ENCODE measurements at regions not wholly inside any gene's neighbourhood (a gene's known extent, or its start where the extent isn't known, plus 50 kb on each side); places are given as distances from the start of the nearest gene placed in this dataset.
"Not testable (repeated sequence)": the region's sequence is repeated elsewhere in the genome, so short reads cannot be mapped to it uniquely, and the experiment has no call there.

DNA sequence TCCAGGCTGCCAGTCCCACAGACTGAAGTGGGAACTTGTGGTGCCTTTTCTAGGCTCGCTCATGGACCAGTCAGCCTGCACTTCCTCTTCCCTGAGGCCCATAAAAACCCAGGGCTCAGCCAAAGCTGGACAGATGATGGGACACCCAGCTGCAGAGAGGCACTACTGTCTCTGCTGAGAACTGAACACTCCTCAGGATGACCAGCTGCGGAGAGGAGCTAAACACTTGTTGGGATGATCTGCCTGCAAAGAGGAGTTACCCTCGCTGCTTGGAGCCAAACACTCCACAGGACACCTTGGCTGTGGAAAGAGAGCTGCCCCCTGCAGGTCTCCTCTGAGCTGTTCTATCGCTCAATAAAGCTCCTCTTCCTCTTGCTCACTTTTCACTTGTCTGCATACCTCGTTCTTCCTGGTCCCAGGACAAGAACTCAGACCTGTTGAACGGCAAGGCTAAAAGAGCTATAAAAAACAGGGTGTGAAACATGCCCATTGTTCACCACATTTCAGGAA, 465.5 kb downstream of the GUCY1A2 start:
- no peak for DNase-seq

DNA sequence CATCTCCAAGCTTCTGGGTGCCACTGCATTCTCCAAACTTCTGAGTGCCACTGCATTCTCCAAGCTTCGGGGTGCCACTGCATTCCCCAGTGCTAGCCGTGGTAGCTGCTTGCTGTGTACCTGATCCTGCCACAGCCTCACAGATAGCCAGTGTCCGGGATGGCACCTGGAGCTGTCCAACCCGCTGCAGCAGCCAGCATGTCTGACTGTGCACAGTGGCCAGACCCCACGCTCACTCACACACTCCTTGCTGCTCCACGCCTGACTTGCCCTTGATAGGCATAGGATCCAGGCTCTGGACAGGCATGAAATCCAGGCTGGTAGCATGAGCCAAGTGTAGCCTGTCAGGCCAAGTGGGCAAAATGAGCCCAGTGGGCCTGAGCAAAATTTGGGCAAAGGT, 465.0 kb downstream of the GUCY1A2 start:
- no peak for DNase-seq

DNA sequence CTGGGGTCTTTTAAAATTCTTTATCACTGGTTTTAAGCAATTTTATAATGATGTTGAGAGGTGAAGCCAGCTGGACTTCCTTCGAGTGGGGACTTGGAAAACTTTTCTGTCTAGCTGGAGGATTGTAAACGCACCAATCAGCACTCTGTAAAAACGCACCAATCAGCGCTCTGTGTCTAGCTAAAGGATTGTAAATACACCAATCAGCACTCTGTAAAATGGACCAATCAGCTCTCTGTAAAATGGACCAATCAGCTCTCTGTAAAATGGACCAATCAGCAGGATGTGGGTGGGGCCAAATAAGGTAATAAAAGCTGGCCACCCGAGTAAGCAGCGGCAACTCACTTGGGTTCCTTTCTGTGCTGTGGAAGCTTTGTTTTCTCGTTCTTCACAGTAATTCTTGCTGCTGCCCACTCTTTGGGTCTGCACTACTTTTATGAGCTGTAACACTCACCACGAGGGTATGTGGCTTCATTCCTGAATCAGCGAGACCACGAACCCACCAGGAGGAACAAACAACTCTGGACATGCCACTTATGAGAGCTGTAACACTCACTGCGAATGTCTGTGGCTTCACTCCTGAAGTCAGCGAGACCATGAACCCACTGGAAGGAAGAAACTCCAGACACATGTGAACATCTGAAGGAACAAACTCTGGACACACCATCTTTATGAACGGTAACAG, 462.6 kb downstream of the GUCY1A2 start:
- not testable (repeated sequence) for DNase-seq

DNA sequence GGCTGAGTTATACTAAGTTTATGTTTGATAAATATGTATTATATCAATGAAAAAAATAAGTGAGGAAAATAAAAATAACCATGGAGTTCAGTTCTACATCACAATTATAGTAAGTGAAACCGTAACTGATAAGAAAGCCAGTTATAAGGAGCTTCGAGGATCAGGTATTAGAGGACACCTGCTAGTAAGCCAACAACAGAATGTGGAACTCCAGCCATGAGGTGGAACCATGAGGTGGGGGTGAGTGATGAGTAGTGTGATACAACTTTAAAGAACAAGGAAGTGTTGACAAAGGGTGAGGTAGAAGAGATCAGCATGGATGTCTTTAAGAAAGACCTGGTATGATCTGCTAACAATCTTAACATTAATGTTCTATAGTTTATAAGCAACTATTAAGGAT, 452.9 kb downstream of the GUCY1A2 start:
- no peak for DNase-seq

DNA sequence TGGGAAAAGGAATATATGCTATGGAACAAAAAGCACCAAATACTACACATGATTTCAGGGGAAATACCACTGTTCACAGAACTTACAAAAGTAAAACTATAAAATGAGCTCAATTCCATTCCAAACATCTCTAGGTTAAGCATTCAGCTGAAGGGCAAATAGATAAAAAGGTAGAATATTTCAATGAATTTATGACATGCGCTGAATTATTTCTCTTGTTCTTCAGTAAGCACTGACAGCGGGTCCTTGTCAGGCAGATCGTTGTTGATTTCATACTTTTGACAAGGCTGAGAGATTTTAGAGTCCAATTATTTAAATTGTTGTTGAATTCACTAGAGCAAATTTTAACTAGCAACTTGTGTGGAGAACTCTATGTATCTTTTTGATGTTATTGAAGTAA, 449.6 kb downstream of the GUCY1A2 start:
- DNase-seq, result no peak

DNA sequence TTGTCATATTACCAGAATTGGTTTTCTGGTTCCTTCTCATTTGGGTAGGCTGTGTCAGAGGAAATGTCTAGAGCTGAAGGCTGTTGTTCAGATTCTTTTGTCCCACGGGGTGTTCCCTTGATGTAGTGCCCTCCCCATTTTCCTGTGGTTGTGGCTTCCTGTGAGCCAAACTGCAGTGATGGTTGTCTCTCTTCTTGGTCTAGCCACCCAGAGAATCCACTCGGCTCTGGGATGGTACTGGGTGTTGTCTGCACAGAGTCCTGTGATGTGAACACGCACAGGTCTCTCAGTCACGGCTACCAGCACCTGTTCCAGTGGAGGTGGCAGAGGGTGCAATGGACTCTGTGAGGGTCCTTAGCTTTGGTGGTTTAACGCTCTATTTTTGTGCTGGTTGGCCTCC, 440.9 kb downstream of the GUCY1A2 start:
- not testable (repeated sequence) for DNase-seq

DNA sequence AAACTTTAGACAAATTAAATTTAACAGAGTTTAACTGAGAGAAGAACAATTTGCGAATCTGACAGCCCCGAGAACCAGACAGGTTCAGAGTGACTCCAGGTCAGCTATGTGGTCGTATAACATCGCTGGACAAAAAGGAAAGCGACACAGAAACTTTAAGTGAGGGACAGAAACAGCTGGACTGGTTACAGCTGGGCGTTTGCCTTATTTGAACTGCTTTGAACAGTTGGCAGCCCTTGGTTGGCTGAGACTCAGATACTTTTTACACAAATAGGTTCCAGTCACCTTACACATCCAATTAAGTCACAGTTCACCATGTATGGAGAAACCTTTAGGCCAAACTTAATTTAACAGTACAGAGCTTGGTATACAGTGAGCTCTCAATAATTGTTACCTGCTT, 436.9 kb downstream of the GUCY1A2 start:
- DNase-seq, result no peak

DNA sequence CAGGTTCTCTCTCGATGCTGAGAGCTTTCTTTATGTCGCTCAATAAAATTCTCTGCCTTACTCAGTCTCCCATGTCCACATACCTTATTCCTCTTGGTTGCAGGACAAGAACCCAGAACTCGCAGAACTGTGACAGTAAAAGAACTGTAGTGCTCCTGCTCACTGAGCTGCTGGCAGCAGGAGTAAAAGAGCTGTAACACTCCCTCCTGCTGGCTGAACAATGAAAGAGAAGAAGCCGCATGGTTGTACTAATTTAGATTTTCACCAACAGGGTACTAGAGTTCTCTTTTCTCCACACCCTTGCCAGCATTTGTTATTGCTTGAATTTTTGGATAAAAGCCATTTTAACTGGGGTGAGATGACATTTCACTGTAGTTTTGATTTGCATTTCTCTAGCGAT, 433.2 kb downstream of the GUCY1A2 start:
- no peak for DNase-seq

DNA sequence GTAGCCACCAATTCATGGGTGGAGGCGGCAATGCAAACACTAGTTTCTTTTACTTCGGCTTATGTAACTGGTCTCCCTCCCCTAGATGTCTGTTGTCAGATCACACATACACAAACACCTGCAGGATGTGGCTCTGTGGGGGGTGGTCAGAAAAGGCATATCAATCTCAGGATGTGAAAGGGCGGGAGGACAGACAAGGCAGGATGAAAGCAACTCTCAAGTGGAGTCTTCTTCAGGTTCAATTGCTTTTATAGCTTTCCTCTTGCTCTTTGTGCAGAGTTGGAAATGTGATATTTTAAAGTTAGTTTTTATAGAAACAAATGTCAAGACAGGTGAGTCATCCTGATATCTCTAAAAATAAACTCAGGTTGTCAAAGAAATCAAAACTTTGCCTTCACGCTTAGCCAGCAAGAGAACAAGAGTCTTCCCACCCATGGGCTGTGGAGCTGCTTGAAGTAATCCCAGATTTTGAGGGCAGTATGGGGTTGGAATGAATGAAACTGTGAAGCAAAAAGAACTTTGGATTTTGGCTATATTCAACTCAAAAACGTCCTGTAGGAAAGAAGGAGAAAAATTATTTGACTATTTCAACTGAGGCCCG, 423.4 kb downstream of the GUCY1A2 start:
- DNase-seq, result peak in 9 of 56 donors; percentile 5 to 34 (median 13)

DNA sequence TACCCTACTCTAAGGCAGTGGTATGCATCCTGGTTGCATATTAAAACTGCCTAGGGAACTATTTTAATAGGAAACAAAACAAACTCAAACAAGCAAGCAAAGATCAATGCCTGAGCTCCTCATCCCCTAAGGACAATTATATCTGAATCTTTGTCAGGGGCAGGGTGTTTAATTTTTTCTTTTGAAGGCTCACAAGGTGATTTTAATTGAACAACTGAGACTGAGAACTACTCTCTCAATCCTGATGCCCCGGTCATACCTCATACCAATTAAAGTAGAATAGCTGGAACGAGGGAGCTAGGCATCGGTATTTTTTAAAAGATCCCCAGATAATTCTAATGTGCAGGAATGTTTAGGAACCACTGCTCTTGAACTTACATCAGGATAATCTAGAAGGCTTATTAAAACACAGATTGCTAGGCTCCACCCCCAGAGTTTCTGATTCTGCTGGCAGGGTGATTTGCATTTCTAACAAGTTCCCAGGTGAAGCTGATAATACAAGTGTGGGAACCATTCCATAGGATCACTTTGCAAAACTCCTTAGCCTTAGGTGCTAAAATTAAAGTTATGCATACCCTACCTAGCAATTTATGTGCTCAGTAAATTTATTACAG, 416.5 kb downstream of the GUCY1A2 start:
- DNase-seq, result peak in 4 of 56 donors; percentile 0 to 21 (median 6)

DNA sequence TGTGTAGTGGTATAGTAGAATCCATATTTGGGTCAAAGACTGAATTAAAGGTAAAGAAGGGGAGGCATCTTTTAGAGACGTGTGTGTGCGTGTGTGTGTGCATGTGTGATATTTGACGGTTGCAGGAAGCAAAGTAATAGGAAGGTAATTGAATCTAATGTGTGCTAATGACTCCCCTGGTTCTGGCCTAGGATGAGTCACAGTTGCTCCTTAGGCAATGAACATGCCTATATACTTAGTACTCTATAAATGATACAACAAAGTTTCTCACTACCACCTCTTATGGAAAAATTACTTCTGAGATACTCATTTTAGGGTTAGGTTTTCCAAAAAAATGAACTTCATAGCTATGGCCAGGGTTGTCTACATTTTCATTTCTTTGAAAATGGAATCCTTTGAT, 409.6 kb downstream of the GUCY1A2 start:
- no peak for DNase-seq

DNA sequence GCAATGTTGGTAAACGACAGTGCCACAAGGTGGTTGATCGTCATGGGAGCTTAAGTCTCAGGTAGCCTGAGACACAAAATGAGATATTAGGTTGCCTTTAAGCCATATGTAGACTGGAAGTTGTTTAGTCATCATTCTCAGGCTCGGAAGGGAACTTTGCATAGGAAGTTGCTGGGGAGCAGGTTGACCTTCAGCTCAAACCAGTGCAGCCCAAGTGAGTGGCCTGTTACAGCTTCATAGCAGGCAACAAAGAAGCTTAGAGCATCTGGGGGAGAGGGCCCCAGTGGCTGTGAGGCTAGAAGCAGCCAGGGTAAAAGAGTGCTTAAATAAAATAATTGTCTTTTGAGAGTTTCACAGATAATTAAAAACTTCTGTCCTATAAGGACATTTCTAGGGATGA, 404.0 kb downstream of the GUCY1A2 start:
- DNase-seq, result no peak

DNA sequence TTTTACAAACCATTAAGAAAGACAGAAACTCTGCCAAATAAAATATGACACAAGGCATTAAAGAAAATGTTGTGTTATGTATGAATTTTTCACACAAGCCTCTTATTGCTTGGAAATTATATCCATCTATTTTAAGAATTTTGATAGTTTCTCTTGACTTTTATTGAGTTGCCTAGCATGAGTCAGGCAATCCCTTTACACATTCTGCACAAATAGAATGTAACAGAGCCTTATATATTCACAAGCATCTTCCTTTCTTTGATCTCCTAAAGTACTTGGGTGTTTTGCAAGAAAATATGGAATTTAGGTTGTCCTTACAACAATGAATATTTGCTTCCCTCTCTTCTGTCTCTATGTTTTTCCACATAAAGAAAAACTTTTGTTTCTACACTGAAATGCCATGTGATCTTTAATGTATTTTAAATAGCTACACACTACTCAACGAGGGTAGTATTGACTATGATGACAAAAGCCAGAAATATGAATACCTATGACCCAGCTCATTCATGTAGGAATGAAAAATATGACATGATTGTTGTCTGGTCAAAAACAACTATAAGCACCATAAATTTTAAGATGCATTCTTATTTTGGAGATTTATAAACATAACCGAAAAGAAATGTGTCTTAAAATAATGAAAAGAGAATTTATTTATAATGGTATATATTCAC, 398.8 kb downstream of the GUCY1A2 start:
- no peak for DNase-seq

DNA sequence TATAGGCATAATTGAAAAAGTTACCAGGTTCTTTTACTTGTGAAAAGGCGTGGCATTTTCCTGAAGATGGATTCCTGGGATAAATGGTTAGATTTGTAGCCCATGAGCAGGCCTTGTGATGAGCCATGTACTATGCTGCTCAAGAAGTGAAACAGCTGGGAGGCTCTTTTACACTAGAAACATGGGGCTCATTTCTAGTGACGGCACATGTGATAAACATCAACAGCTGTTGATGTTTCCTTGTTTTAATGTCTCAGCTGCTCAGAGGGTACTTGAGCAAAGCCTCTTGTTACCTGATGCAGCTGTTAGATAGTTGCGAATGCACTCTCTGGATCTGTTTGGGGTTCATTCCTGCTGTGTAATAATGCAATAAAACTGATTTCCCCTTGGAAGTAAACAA, 396.8 kb downstream of the GUCY1A2 start:
- DNase-seq, result no peak
